Mucosa of rectum (tissue), 2 donors: ENCODE measurements at regions not wholly inside any gene's neighbourhood (a gene's known extent, or its start where the extent isn't known, plus 50 kb on each side); places are given as distances from the start of the nearest gene placed in this dataset.

Source experiments
- H3K27ac ChIP-seq, 2 donors: one replicate each; pipeline ENCODE4 v1.7.0; 2013; ENCODE audit warnings: inconsistent platforms in 2 of 2, low read depth in 2 of 2, low read length in 2 of 2
- H3K27me3 ChIP-seq, 2 donors: one replicate each; pipeline ENCODE4 v1.7.0; 2013; ENCODE audit warnings: low read length in 2 of 2; ENCODE audit not compliant: control insufficient read depth in 2 of 2, insufficient read depth in 2 of 2
- H3K36me3 ChIP-seq, 2 donors: one replicate each; pipeline ENCODE4 v1.7.0; 2013; ENCODE audit warnings: low read length in 2 of 2; ENCODE audit not compliant: control insufficient read depth in 2 of 2, insufficient read depth in 2 of 2
- H3K4me1 ChIP-seq, 2 donors: one replicate each; pipeline ENCODE4 v1.7.0; 2013; ENCODE audit warnings: low read length in 2 of 2, mild to moderate bottlenecking in 1 of 2; ENCODE audit not compliant: control insufficient read depth in 2 of 2, insufficient read depth in 2 of 2
- H3K4me3 ChIP-seq, 2 donors: one replicate each; pipeline ENCODE4 v1.7.0; 2013; ENCODE audit warnings: low read length in 2 of 2
- H3K9ac ChIP-seq, 2 donors: one replicate each; pipeline ENCODE4 v1.7.0; 2013; ENCODE audit warnings: low read length in 2 of 2, low read depth in 1 of 2, mild to moderate bottlenecking in 1 of 2
- H3K9me3 ChIP-seq, 2 donors: one replicate each; pipeline ENCODE4 v1.7.0; 2013; ENCODE audit warnings: low read length in 2 of 2; ENCODE audit not compliant: control insufficient read depth in 2 of 2
- donor health status: healthy.
- donor health status: Normal muscosa, but diverticular disease.

DNA sequence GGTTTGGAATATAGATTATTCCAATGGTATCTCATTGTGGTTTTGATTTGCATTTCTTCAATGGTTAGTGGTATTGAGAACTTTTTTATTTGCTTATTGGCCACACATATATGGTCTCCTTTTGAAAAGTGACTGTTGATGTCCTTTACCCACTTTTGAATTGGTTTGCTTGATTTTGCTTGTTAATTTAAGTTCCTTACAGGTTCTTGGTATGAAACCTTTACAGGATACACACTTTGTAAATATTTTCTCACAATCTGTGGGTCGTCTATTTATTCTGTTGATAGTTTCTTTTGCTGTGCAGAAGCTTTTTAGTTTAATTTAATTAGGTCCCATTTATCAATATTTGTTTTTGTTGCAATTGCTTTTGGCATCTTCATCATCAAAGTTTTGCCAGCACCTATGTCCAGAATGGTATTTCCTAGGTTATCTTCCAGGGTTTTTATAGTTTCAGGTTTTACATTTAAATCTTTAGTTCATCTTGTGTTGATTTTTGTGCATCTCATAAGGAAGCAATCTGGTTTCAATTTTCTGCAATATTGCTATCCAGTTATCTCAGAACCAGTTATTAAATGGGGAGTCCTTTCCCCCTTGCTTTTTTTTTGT is 475.7 kb upstream of the PABPC4L start:
- H3K9me3 ChIP-seq: no peaks in the 10 kb centered on the region
- no peaks in the 10 kb centered on the region for H3K36me3 ChIP-seq
- H3K4me3 ChIP-seq: no peak overlapping the region

GRCh38 chr4:134668237-134668636 is 466.6 kb upstream of the PABPC4L start:
- no peak overlapping the region for H3K27ac ChIP-seq
- no peaks in the 10 kb centered on the region for H3K27me3 ChIP-seq
- no peaks in the 10 kb centered on the region for H3K9me3 ChIP-seq
- no peak overlapping the region for H3K9ac ChIP-seq
- no peak overlapping the region for H3K4me3 ChIP-seq
- H3K36me3 ChIP-seq: no peaks in the 10 kb centered on the region
- no peaks in the 10 kb centered on the region for H3K4me1 ChIP-seq

More for the DNA sequence above, 475.7 kb upstream of the PABPC4L start:
- Histone ChIP-seq H3K27me3 (no peaks in the 10 kb centered on the region), H3K9ac (no peak overlapping the region), H3K4me1 (no peaks in the 10 kb centered on the region), H3K27ac (no peak overlapping the region)

DNA sequence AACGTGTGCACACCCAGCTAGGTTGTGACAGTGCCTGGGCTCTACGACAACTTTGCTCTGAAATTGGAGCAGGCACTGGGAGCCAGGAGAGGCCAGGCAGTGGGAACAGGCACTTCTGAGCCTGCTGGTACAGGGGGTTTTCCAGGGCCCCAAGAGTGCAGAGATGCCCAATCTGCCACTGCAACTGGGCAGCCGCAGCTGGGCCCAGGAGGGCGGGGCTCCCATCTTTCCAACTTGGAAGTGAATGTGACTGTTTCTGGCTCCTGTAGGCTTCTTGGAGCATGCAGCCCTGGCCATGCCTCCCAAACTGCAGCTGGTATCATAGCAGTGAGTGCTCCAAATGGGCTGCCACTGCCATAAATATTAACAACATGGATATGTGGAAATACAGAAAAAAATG is 465.1 kb upstream of the PABPC4L start:
- no peak overlapping the region for H3K4me3 ChIP-seq
- H3K36me3 ChIP-seq: no peaks in the 10 kb centered on the region
- no peak overlapping the region for H3K9ac ChIP-seq
- H3K27me3 ChIP-seq: no peaks in the 10 kb centered on the region
- H3K4me1 ChIP-seq: no peaks in the 10 kb centered on the region
- H3K27ac ChIP-seq: no peak overlapping the region
- H3K9me3 ChIP-seq: no peaks in the 10 kb centered on the region

DNA sequence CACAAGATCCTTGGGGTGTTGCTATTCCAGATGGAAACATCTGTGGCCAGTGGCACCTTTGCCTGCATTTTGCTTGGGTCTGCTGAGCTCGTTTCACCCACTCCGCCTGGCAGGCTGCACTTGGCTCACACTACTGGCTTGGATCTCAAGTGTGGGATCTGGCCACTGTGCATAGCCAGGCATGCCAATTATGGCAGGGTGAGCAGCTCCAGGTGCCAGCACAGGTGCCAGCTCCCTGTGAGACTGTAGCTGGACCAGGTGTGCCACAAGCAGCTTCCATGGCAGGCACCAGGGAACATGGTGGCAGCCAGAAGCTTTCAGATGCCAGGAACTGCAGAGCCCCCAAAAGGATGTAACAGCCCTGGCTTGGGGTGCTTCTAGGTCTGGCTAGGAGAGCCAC is 463.8 kb upstream of the PABPC4L start:
- no peaks in the 10 kb centered on the region for H3K27me3 ChIP-seq
- H3K9me3 ChIP-seq: no peaks in the 10 kb centered on the region
- H3K4me1 ChIP-seq: no peaks in the 10 kb centered on the region
- H3K9ac ChIP-seq: no peak overlapping the region
- H3K36me3 ChIP-seq: no peaks in the 10 kb centered on the region
- no peak overlapping the region for H3K4me3 ChIP-seq
- H3K27ac ChIP-seq: no peak overlapping the region

DNA sequence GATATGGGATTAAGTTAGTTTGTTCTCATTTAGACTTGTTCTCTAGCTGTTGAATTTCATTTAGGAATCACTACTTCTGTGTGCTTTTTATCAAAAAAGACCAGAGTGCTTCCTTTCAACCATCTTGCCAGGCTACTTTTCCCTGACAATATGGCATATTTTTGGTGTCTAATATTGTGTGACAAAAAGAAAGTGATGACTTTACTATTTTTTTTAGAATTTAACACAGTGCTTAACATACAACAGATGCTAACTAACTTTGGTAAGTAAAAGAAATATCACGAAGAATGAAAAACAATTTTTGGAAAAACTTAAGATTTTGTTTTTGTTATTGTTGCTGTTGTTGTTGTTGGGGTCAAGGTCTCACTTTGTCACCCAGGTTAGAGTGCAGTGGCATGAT is 462.2 kb upstream of the PABPC4L start:
- no peaks in the 10 kb centered on the region for H3K36me3 ChIP-seq
- no peaks in the 10 kb centered on the region for H3K4me1 ChIP-seq
- no peaks in the 10 kb centered on the region for H3K9me3 ChIP-seq
- no peak overlapping the region for H3K9ac ChIP-seq
- no peaks in the 10 kb centered on the region for H3K27me3 ChIP-seq
- H3K4me3 ChIP-seq: no peak overlapping the region
- no peak overlapping the region for H3K27ac ChIP-seq

DNA sequence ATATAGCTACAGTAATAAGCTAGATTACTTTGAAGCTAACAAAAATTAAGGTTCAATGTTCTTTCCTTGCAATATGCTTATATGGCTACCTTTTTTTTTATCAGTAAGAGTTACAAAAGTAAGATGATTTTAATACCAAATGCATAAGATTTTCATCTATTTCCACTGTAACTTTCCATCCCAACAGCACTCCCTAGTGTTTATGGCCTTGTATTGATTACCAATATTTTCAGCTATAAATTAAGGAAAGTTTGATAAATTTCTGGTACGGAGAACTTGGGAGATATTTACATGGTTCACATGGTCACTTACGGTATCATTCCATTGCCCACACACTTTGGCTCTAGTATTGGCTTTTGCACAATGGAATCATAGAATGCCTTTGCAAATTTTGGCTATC is 448.9 kb upstream of the PABPC4L start:
- H3K27me3 ChIP-seq: no peaks in the 10 kb centered on the region
- H3K9me3 ChIP-seq: no peaks in the 10 kb centered on the region
- H3K9ac ChIP-seq: no peak overlapping the region
- H3K36me3 ChIP-seq: no peaks in the 10 kb centered on the region
- no peaks in the 10 kb centered on the region for H3K4me1 ChIP-seq
- H3K27ac ChIP-seq: no peak overlapping the region
- no peak overlapping the region for H3K4me3 ChIP-seq

- Histone ChIP-seq H3K36me3 (no peaks in the 10 kb centered on the region), H3K27ac (no peak overlapping the region), H3K4me3 (no peak overlapping the region)
Measured at GRCh38 chr4:134645778-134646177, 444.2 kb upstream of the PABPC4L start.

GRCh38 chr4:134636338-134637051 is 434.9 kb upstream of the PABPC4L start:
- H3K4me1 ChIP-seq: no peaks in the 10 kb centered on the region
- H3K27me3 ChIP-seq: no peaks in the 10 kb centered on the region
- no peak overlapping the region for H3K27ac ChIP-seq
- no peaks in the 10 kb centered on the region for H3K9me3 ChIP-seq
- H3K9ac ChIP-seq: no peak overlapping the region
- H3K4me3 ChIP-seq: no peak overlapping the region
- no peaks in the 10 kb centered on the region for H3K36me3 ChIP-seq

More at GRCh38 chr4:134645778-134646177, 444.2 kb upstream of the PABPC4L start:
- Histone ChIP-seq H3K4me1 (no peaks in the 10 kb centered on the region), H3K27me3 (no peaks in the 10 kb centered on the region), H3K9ac (no peak overlapping the region), H3K9me3 (no peaks in the 10 kb centered on the region)

DNA sequence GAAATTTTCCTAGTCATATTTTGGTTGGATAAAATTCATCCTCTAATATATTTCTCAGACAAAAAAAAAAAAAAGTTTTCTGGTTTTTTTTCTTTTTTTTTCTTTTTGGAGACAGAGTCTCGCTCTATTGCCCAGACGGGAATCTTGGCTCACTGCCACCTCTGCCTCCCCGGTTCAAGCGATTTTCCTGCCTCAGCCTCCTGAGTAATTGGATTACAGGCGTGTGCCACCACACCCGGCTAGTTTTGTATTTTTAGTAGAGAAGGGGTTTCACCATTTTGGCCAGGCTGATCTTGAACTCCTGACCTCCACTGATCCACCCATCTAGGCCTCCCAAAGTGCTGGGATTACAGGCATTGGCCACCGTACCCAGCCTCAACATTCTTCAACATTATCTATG is 432.7 kb upstream of the PABPC4L start:
- Histone ChIP-seq H3K4me3 (no peak overlapping the region), H3K36me3 (no peaks in the 10 kb centered on the region), H3K4me1 (no peaks in the 10 kb centered on the region)

DNA sequence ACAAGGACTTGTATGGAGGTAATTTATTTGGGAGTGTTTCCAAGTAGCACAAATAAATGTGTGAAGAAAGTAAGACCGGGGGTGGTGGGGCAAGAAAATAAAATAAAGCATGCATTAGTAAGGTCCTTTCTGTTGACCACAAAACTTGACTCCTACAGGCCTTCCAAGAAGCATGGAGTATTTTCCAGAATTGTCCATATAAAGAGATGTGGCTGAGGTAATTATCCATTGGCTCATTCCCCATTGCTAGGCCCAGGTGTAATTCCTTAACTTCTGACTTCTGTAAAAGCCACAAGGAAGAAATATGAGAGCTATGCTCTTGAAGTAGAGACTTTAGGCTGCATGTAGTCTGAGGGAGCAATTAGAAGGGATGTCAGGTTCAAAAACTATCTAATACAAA is 430.5 kb upstream of the PABPC4L start:
- Histone ChIP-seq H3K27me3 (no peaks in the 10 kb centered on the region), H3K4me3 (no peak overlapping the region), H3K4me1 (peaks cover 0 to 9% of the 10 kb centered on the region in 2 donors), H3K27ac (no peak overlapping the region), H3K9ac (no peak overlapping the region), H3K9me3 (no peaks in the 10 kb centered on the region), H3K36me3 (no peaks in the 10 kb centered on the region)

More for the DNA sequence above, 432.7 kb upstream of the PABPC4L start:
- Histone ChIP-seq H3K9ac (no peak overlapping the region), H3K9me3 (no peaks in the 10 kb centered on the region), H3K27me3 (no peaks in the 10 kb centered on the region), H3K27ac (no peak overlapping the region)
